K562 (cell line): ENCODE measurements at regions not wholly inside any gene's neighbourhood (a gene's known extent, or its start where the extent isn't known, plus 50 kb on each side); places are given as distances from the start of the nearest gene placed in this dataset.

Experiments used
- ATAC-seq: fragments of 200-7000 bp; cut with Tn5 transposase; 3 replicates; pipeline ENCODE4 v1.9.1; 2020; ENCODE audit warnings: moderate library complexity
- BruUV-seq: library from RNA; stranded (reverse); fragments of 400-500 nt; replicated peaks from 2 replicates; lab custom pipeline; 2021; lab: Mats Ljungman, UMichigan
- CTCF ChIA-PET: fragments of 300-600 bp; formaldehyde crosslinking; extraction: SDS; loops from one replicate; lab custom pipeline; 2021; ENCODE audit warnings: low intra/inter-chr PET ratio; lab: Yijun Ruan, JAX
- POLR2A ChIA-PET: fragments of 300-600, 350-650 bp; sonication (Branson Sonifier 250); formaldehyde crosslinking; extraction: SDS; loops from one replicate; lab custom pipeline; 2021; ENCODE audit warnings: antibody characterized with exemption, inconsistent platforms; lab: Yijun Ruan, JAX
- DNase-seq, 4 experiments: peaks; one replicate each; pipeline versions ENCODE4 v3.0.0 to v3.0.0-alpha.2; 2011 to 2018; ENCODE audit warnings: low spot score in 3 of 4, mixed read lengths in 3 of 4; ENCODE audit errors: extremely low read depth in 1 of 4
- FAIRE-seq: peaks from 2 replicates; lab custom pipeline; 2011; peaks lifted over from hg19 to GRCh38; lab: Jason Lieb, UNC
- H2AFZ ChIP-seq: 2 replicates; pipeline ENCODE4 v1.6.0; 2011; ENCODE audit warnings: low read depth, low read length, control low read depth, inconsistent platforms
- H3K27ac ChIP-seq: fragments of 200-600 bp; 3 replicates; pipeline ENCODE4 v1.8.0; 2011; ENCODE audit warnings: low read depth, mild to moderate bottlenecking, control low read depth, inconsistent platforms, low read length, moderate library complexity, mixed read lengths; ENCODE audit errors: extremely low read depth
- H3K27me3 ChIP-seq, 2 experiments: fragments of 300-600 bp in 1 of 2; 2 replicates in 1 of 2; 3 replicates in 1 of 2; pipeline versions ENCODE4 v1.6.0 to v1.8.0; 2011; ENCODE audit warnings: inconsistent platforms in 2 of 2, low read length in 2 of 2, mild to moderate bottlenecking in 1 of 2, mixed read lengths in 1 of 2, moderate library complexity in 1 of 2; ENCODE audit not compliant: control insufficient read depth in 2 of 2, insufficient read depth in 2 of 2
- H3K36me3 ChIP-seq: fragments of 300-600 bp; 3 replicates; pipeline ENCODE4 v1.8.0; 2011; ENCODE audit warnings: mild to moderate bottlenecking, low read length, inconsistent platforms; ENCODE audit not compliant: control insufficient read depth, insufficient read depth
- H3K4me1 ChIP-seq, 2 experiments: fragments of 200-600 bp in 1 of 2; replicated peaks in 1 of 2; 2 replicates in 1 of 2; 3 replicates in 1 of 2; pipeline versions ENCODE4 v1.5.1 to v1.8.0; 2011; ENCODE audit warnings: inconsistent platforms in 2 of 2, low read length in 2 of 2, mild to moderate bottlenecking in 1 of 2, mixed read lengths in 1 of 2, moderate library complexity in 1 of 2; ENCODE audit not compliant: control insufficient read depth in 2 of 2, insufficient read depth in 2 of 2
- H3K4me2 ChIP-seq: 2 replicates; pipeline ENCODE4 v1.6.1; 2011; ENCODE audit warnings: low read length, control low read depth, inconsistent platforms, mixed read lengths; ENCODE audit not compliant: insufficient read depth
- H3K4me3 ChIP-seq: fragments of 200-600 bp; sonication (generic), shearing (Covaris generic); 2 replicates; pipeline ENCODE4 v1.5.1; 2016; ENCODE audit warnings: control low read depth, inconsistent platforms
- H3K79me2 ChIP-seq: fragments of 200-600 bp; 3 replicates; pipeline ENCODE4 v1.8.0; 2011; ENCODE audit warnings: low read length, inconsistent platforms; ENCODE audit not compliant: control insufficient read depth, insufficient read depth
- H3K9ac ChIP-seq, 2 experiments: 2 replicates each; pipeline versions ENCODE4 v1.6.0 to v1.6.1; 2011; ENCODE audit warnings: low read depth in 2 of 2, low read length in 2 of 2, control low read depth in 1 of 2, inconsistent platforms in 1 of 2, mild to moderate bottlenecking in 1 of 2, mixed read lengths in 1 of 2; ENCODE audit not compliant: insufficient read depth in 1 of 2
- H3K9me1 ChIP-seq: one replicate; pipeline ENCODE4 v1.6.0; 2011; ENCODE audit warnings: inconsistent platforms, mild to moderate bottlenecking, low read length, moderate library complexity; ENCODE audit not compliant: control insufficient read depth, insufficient read depth
- H3K9me3 ChIP-seq: replicated peaks from 2 replicates; pipeline ENCODE4 v1.5.1; 2011; ENCODE audit warnings: low read depth, low read length, inconsistent platforms; ENCODE audit not compliant: control insufficient read depth, insufficient read depth
- H4K20me1 ChIP-seq: replicated peaks from 2 replicates; pipeline ENCODE4 v1.6.1; 2011; ENCODE audit warnings: low read length, inconsistent platforms, mixed read lengths; ENCODE audit not compliant: control insufficient read depth, insufficient read depth
- CAMTA2 ChIP-seq: fragments of 250-450 bp; sonication (Bioruptor Pico); conservative IDR thresholded peaks from 2 replicates; pipeline ENCODE4 v1.5.1; 2022
- CC2D1A ChIP-seq: fragments of 450-650 bp; IDR thresholded peaks from 2 replicates; pipeline ENCODE4 v1.6.1; 2017; ENCODE audit warnings: mild to moderate bottlenecking
- CREB5 ChIP-seq: fragments of 250-450 bp; sonication (Bioruptor Pico); IDR thresholded peaks from 2 replicates; pipeline ENCODE4 v1.5.0; 2020; ENCODE audit warnings: mild to moderate bottlenecking
- ETV5 ChIP-seq: sonication (generic); formaldehyde crosslinking; IDR thresholded peaks from 2 replicates; pipeline ENCODE4 v1.4.0; 2020; ENCODE audit warnings: low read depth, mild to moderate bottlenecking, missing genetic modification reagents
- FOSL1 ChIP-seq: fragments of 200-800 bp; sonication (Bioruptor generic); conservative IDR thresholded peaks from 2 replicates; pipeline ENCODE4 v1.6.1; 2016; ENCODE audit warnings: missing genetic modification characterization, missing compliant biosample characterization
- GTF2E2 ChIP-seq: fragments of 200-800 bp; sonication (Bioruptor generic); IDR thresholded peaks from 2 replicates; pipeline ENCODE4 v1.6.1; 2016; ENCODE audit warnings: missing genetic modification characterization, missing compliant biosample characterization
- HMBOX1 ChIP-seq: sonication (generic); IDR thresholded peaks from 2 replicates; pipeline ENCODE4 v1.6.1; 2016
- MAFG ChIP-seq: fragments of 450-650 bp; conservative IDR thresholded peaks from 2 replicates; pipeline ENCODE4 v1.6.1; 2016; ENCODE audit warnings: missing genetic modification characterization, missing compliant biosample characterization
- NCOR1 ChIP-seq: fragments of 450-650 bp; IDR thresholded peaks from 2 replicates; pipeline ENCODE4 v1.6.1; 2016; ENCODE audit warnings: mild to moderate bottlenecking, moderate library complexity
- POLR2H ChIP-seq: IDR thresholded peaks from 2 replicates; pipeline ENCODE4 v1.6.1; 2016; ENCODE audit warnings: missing genetic modification characterization, low read depth, mild to moderate bottlenecking, control low read depth, missing compliant biosample characterization, moderate library complexity
- RERE ChIP-seq: sonication (generic); formaldehyde crosslinking; IDR thresholded peaks from 2 replicates; pipeline ENCODE4 v1.8.0; 2023; ENCODE audit warnings: missing genetic modification reagents, mild to moderate bottlenecking, borderline replicate concordance
- SIN3A ChIP-seq, 2 experiments: fragments of 150-350 bp in 1 of 2; IDR thresholded peaks; 2 replicates each; pipeline ENCODE4 v1.6.1; 2011 to 2016; ENCODE audit warnings: borderline replicate concordance in 2 of 2, low read depth in 2 of 2, low read length in 2 of 2, mild to moderate bottlenecking in 2 of 2, moderate library complexity in 2 of 2; ENCODE audit not compliant: control insufficient read depth in 1 of 2
- ZC3H8 ChIP-seq: fragments of 450-650 bp; IDR thresholded peaks from 2 replicates; pipeline ENCODE4 v1.6.1; 2017
- ZNF174 ChIP-seq: fragments of 250-450 bp; sonication (Bioruptor Pico); IDR thresholded peaks from 2 replicates; pipeline ENCODE4 v1.4.0; 2020; ENCODE audit warnings: mild to moderate bottlenecking
- ZNF277 ChIP-seq: fragments of 250-450 bp; sonication (Bioruptor Pico); IDR thresholded peaks from 2 replicates; pipeline ENCODE4 v1.8.0; 2022; ENCODE audit warnings: inconsistent platforms, mild to moderate bottlenecking, moderate library complexity, borderline replicate concordance
- ZNF347 ChIP-seq: fragments of 450-650 bp; formaldehyde crosslinking; IDR thresholded peaks from 2 replicates; pipeline ENCODE4 v1.4.0; 2020; ENCODE audit warnings: low read depth, mild to moderate bottlenecking, moderate library complexity
- WGBS: fragments of 100-300 bp; shearing (Covaris generic); methylation state at CpG from one replicate; pipeline ENCODE4 v1.1.6; 2016; ENCODE audit warnings: low coverage, mixed read lengths; ENCODE audit not compliant: insufficient coverage; ENCODE audit errors: missing lambda C conversion rate; 5-methylcytosine and 5-hydroxymethylcytosine counted together
- in situ Hi-C: fragments of 300-500 bp; cut with MboI; formaldehyde crosslinking; loops from 4 replicates; pipeline ENCODE4 v1.15.0; 2018; ENCODE audit warnings: inconsistent platforms, mixed read lengths
- intact Hi-C: fragments of 100-400 bp; cut with micrococcal nuclease; formaldehyde crosslinking; loops from 2 replicates; pipeline ENCODE4 v1.14.2; 2022

- no peak overlapping the region for H3K4me3 ChIP-seq
- ATAC-seq: no peak
- intact Hi-C loops (no loop called here), in situ Hi-C loops (no loop called here)
- FAIRE-seq: no peak
- DNase-seq: no peak
- H3K27ac ChIP-seq: no peak overlapping the region
- ChIA-PET POLR2A (no interaction called here), CTCF (no interaction called here)
- no peaks in the 10 kb centered on the region for H4K20me1 ChIP-seq
- H3K9me3 ChIP-seq: no peaks in the 10 kb centered on the region; the same call in 1 of the 2 replicates
- BruUV-seq: no TSS peak
- WGBS: 0% methylated on average over 1 of the region's 1 CpG
- no peaks in the 10 kb centered on the region for H3K79me2 ChIP-seq
- no peak overlapping the region for H3K4me2 ChIP-seq
- no peaks in the 10 kb centered on the region for H3K27me3 ChIP-seq
- H2AFZ ChIP-seq: no peak overlapping the region
- no peaks in the 10 kb centered on the region for H3K9me1 ChIP-seq
- H3K4me1 ChIP-seq: no peaks in the 10 kb centered on the region
- H3K36me3 ChIP-seq: no peaks in the 10 kb centered on the region
- H3K9ac ChIP-seq: no peak overlapping the region
- no peak for TF ChIP-seq CC2D1A
- TF ChIP-seq ZC3H8: no peak
- no peak for TF ChIP-seq CREB5
- TF ChIP-seq NCOR1: no peak
- no peak for TF ChIP-seq ETV5 (CRISPR knock-in tag)
- no peak for TF ChIP-seq RERE (CRISPR knock-in tag)
- no peak for TF ChIP-seq ZNF174
- TF ChIP-seq ZNF347: no peak
- no peak for TF ChIP-seq FOSL1
- no peak for TF ChIP-seq ZNF277
- TF ChIP-seq CAMTA2 (CRISPR knock-in tag): no peak
- no peak for TF ChIP-seq GTF2E2 (tag)
- TF ChIP-seq POLR2H: no peak
- TF ChIP-seq MAFG (tag): no peak
- TF ChIP-seq SIN3A (IDR thresholded peaks at IDR 0.05; ENCODE audit: borderline replicate concordance in 2 of 2, control insufficient read depth in 1 of 2, low read depth in 2 of 2, low read length in 2 of 2): no peak
- no peak for TF ChIP-seq HMBOX1
These were observed 508.1 kb downstream of the EPHA7 start for GRCh38 chr6:92911301-92911700.
